HS-5 (cell line): ENCODE measurements at regions not wholly inside any gene's neighbourhood (a gene's known extent, or its start where the extent isn't known, plus 50 kb on each side); places are given as distances from the start of the nearest gene placed in this dataset.

Source experiments
- DNase-seq: peaks from one replicate; pipeline ENCODE4 v3.0.0-alpha.2; 2012; ENCODE audit warnings: low read depth

DNA sequence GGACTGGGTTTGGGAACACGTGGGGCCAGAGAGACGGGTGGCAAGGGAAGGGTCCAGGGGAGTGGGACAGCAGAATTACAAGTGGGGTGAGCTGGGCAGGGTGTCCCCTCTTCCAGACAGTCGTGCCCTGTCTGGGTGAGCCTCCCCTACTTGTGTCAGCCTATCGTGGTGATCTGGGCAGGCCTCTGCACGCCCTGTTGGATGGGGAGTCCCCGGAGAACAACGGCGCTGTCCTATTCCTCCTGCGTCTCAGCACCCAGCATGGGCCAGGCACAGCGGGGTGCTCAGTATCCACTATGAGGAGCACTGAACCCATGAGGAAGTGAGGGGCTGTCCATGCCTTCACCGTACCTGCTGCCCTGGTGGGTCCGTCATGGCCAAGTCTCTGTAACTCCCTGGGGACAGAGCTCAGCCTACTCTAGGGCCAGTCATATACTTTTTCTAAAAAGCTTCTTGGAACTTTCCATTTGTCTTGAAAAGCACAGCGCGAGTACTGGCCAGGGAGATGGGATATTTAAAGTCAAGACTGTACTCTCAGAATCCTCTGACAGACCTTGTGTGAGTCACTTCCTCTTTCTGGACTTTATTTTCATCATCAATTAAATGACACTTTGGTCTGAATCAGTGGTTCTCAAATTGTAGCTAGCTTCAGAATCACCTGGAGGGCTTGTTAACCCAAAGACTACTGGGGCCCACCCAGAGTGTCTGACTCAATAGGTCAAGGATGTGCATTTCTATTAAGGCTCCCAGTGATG, 81.7 kb upstream of the NECTIN1 start:
- no peak for DNase-seq

DNA sequence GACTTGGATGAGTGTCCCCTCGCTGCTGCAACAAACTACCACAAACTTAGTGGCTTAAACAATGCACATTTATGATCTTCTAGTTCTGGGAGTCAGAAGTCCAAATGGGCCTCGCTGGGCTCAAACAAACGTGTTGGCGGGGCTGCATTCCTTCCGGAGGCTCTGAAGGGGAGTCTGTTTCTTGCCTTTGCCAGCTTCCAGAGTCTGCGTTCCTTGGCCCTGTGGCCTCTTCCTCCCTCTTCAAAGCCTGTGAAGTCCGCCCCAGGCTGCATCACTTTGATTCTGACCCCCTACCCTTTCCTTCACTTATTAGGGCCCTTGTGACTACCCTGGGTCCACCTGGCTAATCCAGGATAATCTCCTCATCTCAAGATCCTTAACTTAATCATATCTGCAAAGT, 80.3 kb upstream of the NECTIN1 start:
- DNase-seq = no peak

DNA sequence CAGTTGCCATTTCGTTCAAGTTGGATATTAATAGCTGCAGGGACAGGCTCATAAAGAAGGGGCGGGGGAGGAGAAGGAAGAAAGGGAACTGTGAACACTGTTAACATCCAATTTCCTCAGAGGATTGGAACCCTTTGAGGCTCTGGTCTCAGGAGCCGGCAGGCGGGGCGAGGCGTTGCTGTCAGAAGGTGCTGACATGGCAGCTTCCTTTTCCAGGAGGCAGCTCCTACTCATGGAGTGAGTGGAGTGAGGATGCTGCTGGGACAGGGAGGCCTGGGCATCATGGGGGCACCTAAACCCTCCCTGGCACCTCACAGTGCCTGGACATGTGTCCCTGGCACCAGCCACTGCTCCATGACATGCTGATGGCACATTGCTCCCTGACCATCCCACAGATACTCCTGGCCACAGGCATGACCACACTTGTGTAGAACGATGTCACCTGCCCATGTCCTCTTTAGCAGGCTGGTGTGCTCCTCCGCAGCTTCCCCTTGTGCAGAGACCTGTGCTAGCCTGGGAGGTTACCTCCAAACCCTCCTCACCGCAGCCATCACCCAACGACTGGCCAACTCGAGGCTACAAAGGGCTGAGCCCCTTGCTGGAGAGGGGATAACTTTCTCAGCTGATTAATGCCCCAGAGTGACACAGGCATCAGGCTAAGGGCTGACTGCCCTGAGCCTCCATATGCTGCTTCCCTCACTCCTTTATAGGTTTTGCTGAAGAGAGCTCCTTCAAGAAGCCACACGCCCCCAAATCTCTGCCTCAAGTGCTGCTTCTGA, 79.6 kb upstream of the NECTIN1 start:
- DNase-seq = no peak

- DNase-seq = no peak
Measured at GRCh38 chr11:119807841-119808240, 78.8 kb upstream of the NECTIN1 start.

GRCh38 chr11:119807402-119807801, 78.4 kb upstream of the NECTIN1 start:
- DNase-seq = no peak

DNA sequence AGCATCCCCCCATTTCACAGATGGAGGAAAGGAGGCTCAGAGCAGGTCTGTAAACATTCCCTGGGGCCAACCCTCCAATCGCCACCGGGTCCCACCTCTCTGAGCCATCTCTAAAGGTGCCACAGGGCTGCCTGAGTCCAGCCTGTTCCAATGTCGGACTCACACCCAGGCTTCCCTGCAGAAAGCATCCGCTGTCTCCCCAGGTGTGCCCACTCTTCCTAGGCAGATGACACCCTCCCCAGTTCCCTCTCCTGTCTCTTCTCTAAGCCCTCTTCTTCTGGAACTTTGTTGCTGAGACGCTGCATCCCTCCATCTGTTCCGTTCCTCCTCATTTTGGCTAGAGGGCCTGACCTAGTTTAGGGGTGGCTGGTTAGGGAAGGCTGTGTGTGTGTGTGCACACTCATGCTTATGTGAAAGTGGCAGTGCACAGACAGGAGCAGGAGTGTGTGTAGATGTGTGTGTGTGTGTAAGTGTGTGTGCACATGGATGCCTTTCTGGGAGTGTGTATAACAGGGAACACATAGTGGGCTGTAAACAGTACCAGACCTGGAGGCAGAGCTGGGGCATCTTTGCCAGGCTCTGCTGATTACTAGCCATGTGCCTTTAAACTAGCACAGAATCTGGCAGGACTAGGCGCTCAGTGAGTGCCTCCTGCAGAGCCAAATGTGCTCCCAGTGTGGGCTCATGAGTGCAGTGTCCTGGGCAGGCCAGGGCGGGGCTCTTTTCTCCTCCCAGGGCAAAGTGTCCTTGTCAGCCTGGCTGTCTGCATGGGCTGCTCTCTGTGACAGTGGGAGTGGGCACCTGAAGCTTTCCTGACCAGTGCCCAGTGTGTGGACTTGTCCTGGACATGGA, 77.3 kb upstream of the NECTIN1 start:
- no peak for DNase-seq

DNA sequence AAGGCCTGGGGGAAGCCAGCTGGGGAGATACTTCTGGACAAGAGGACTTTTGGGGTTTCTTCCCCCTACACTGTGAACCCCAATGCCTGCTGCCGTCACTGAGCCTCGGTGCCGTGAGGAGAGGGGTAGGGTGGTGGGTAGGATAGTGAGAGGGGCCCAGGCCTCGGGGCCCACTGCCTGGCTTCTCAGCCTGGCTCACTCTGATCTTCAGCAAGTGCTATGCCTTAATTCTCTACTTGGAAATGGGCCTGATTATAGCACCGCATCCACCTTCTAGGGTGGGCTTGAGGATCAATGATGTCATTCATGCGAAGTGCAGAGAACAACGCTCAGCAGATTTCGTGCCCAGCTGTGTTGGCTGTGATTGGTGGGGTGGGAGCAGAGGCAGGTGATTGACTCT, 76.7 kb upstream of the NECTIN1 start:
- DNase-seq = no peak

DNA sequence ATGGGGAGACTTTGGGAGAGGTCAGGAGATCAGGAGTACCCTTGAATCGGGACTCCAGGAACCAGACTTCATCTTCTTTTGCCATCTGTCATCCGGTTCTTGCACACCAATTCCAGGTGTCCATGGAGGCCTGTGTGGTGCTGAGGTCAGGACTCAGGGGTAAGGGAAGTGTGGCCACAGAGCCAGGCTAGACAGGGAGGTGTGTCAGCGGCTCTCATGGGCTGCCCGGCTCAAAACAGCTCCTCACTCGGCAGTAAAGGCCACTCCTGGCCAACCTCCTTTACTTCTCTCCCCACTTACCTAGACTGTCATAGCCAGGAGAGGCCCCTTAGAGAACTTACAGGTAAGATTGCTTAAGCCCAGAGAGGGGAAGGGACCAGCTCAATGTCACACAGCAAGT, 75.7 kb upstream of the NECTIN1 start:
- no peak for DNase-seq

GRCh38 chr11:119803726-119804294, 74.8 kb upstream of the NECTIN1 start:
- DNase-seq = no peak

- no peak for DNase-seq
Measured at GRCh38 chr11:119803139-119803538, 74.1 kb upstream of the NECTIN1 start.

DNA sequence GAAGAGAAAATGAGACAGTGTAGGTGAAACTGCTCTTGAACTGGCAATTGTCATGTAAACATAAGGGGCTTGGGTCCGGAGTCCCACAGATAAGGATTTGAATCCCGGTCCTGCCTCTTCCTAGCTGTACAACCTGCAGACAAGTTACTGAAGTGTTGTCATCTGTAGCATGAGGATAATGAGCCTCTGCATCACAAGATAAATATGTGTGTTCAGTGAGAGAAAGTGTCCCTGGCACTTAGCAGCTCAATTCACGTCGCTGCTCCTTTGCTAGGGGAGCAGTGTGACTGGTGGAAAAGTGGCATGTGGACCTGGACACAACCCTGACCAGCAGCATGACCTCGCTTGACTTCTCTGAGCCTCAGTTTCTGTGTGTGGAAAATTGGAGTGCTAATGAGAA, 73.7 kb upstream of the NECTIN1 start:
- no peak for DNase-seq

DNA sequence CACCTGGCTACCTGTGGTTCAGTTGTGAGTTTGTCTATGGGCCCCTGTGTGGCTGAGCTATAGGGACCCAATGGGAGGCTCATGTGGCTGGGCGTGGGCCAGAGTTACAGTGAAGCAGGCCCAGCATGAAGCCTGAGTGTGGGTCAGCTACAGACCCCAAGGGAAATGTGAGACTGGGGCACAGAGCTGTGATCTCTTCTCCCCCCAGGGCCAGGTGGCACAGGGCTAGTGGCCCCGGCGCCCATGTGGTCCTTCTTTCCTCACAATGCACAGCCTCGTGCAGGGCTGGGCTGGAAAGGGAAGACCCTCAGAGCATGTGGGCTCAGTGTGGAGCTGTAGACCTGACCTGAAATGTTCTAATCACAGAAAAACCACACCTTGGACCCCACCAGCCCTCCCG, 71.6 kb upstream of the NECTIN1 start:
- no peak for DNase-seq

GRCh38 chr11:119800171-119800570, 71.2 kb upstream of the NECTIN1 start:
- DNase-seq = no peak

DNA sequence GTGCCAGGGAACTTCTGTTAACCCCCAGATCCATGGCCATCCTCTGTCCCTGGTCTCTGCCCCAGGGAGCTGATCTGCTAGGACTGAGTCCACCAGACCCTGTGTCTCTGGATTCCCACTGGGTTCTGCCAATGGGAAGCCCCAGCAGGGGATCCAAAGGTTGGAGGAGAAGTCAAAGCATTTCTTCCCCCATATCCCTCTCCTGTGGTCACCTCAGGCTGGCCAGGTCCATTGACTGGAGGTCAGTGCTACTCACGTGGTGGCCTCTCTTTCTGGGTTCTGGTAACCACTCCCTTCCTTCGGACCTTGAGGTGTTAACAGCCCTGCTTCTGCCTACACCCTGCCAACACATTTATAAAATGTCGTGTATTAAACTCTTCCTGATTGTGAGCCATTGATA, 69.7 kb upstream of the NECTIN1 start:
- DNase-seq = no peak

DNA sequence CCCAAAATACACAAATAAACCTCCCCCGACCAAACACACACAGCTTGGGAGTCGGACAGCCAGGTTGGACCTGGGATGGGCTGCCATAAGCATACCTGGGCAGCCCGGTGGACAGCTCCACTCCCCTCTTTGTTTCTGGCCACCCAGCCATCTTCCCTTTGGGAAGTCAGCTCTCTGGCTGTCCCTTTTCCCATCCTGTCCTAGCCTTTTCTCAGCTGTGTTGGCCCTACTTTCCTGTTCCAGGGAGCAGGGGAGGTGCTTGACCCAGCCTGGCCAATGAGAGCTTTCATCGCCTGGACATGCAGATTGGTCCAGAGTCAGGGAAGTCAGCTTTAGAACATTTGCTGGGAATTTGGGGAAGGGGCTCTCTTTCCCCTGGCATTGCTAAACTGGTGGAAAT, 68.7 kb upstream of the NECTIN1 start:
- no peak for DNase-seq

GRCh38 chr11:119797123-119797611, 68.2 kb upstream of the NECTIN1 start:
- no peak for DNase-seq

- DNase-seq = no peak
Measured at GRCh38 chr11:119796363-119797060, 67.5 kb upstream of the NECTIN1 start.

DNA sequence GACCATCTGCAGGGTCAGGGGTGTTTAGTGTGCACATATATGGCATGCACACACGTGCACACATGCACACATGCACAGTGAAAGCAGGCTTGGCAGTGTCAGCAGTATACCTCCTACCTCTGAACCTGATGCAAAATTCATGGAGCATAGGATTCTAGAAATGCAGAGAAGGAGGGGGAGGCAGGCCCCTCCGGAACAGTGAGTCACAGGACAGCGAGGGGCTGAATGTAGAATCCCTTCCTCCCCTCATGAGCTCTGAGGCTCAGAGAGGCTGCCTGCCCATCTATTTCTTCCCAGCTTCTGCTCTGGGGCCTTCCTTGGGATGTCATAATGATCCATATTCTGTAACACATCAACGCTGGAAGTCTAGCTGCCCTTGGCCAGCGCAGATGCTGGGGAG, 66.7 kb upstream of the NECTIN1 start:
- no peak for DNase-seq

DNA sequence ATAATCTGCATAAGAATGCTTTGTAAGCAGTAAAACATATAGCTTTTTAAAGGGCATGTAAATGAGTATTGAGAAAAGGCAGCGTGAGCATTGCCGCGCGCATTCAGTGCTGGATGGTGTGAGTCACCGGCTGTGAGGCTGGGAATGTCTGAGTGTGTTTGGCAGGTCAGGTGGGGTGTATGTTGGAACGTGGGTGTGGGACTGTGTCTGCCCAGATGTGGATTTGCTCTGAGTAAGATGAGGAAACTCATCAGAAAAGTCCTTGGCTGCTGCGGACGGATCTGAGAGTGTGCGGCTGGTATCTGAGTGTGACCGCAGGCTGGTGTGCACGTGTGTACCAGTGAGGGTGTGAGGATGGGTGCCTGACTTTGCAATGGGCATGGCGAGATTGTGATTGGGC, 66.2 kb upstream of the NECTIN1 start:
- DNase-seq = peak; percentile 48

DNA sequence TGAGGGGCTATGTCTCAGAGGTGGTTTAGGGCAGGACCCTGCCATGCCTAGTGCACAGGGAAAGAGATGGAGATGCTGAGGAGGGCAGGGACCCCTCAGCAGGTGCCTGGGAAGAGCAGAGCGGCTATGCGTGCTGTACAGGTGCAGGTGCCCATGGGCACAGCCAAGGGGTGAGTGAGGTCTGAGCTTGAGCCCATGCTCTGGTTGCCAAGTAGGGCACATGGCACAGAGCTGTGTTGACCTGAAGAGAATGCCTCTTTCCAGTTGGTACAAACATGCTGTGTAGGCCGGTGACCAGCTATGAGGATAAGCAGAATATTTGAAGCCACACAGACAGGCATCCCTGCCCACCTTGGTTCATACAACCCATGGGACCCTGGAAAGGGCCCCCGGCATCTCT, 65.8 kb upstream of the NECTIN1 start:
- no peak for DNase-seq

GRCh38 chr11:119794141-119794665, 65.2 kb upstream of the NECTIN1 start:
- DNase-seq = no peak
